ENCODE measurements at regions not wholly inside any gene's neighbourhood (a gene's known extent, or its start where the extent isn't known, plus 50 kb on each side); places are given as distances from the start of the nearest gene placed in this dataset.

DNA sequence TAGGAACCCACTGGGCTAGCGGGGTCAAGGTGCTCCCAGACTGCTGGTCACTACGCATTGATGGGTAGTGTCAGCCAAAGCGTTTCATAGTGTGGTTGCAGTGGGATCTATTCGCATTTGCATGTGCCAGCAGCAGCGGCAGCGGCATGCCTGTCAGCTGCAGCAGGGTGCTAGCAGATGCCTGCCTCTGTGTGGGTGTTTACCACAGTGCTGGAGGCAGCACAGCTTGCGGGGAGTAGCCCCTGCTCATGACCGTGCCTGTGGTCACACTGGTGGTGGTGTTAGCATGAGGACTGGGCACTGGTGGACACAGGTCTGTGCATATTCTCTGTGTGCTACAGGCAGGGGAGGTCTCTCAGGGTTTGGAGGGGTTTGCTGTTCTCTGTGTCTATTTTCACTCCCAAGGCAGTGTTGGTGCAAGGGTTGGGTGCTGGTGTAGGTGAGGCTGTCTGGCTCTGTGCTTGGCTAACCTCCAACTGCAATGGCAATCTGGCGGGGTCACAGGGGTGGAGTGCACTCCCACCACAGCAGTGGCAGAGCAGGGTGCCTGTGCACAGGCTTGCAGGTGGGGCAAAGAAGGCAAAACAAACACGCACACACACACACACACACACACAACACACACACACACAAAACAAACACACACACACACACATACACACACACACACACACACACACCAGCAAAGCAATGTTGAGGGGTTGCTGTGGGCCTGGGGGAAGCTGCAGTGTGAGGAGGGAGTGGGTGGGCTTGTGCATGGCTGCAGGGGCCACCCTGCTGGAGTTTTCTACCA, 184.4 kb downstream of the GLUD2 start:
- no peaks in the 10 kb centered on the region for H3K36me3 Mint-ChIP-seq
- no peaks in the 10 kb centered on the region for H3K4me1 Mint-ChIP-seq
- H3K27me3 Mint-ChIP-seq = peaks cover 2% of the 10 kb centered on the region
- no peaks in the 10 kb centered on the region for H3K9me3 Mint-ChIP-seq
- no peak overlapping the region for H3K27ac Mint-ChIP-seq
- no peak overlapping the region for H3K4me3 Mint-ChIP-seq

DNA sequence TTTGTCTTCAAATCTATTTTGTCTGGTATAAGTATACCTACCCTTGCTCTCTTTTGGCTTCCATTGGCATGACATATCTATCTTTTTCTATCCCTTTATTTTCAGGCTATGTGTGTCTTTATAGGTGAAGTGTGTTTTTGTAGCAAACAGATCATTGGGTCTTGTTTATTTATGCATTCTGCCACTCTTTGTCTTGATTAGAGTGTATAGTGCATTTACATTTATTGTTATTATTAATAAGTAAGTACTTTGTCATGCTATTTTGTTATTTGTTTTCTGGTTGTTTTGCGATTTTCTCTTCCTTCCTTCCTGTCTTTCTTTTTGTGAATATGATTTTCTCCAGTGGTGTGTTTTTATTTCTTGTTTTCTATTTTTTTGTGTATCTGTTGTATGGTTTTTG, 188.6 kb downstream of the GLUD2 start:
- no peak overlapping the region for H3K4me3 Mint-ChIP-seq

DNA sequence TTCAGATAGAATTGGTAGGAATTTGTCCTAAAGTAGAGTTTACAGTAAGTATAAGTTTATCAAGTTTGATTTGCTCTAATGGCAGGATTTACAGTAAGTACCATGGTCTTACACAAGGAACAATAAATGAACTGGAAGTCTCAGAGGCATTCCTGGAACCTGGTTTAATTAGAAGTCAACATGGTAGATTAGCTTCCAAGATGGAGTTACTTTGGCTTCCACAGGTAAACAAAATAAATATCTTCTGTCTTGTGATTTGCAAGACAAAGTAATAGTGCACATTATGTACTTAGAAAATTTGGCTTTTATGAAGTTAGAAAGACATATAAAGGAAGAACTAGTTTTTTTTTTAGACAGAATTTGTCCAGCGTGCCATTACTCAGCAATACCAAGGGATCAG, 190.7 kb downstream of the GLUD2 start:
- Mint-ChIP-seq H3K4me3 (no peak overlapping the region), H3K27me3 (peaks cover 2% of the 10 kb centered on the region), H3K9me3 (no peaks in the 10 kb centered on the region), H3K4me1 (no peaks in the 10 kb centered on the region), H3K36me3 (no peaks in the 10 kb centered on the region), H3K27ac (no peak overlapping the region)

More for the DNA sequence above, 188.6 kb downstream of the GLUD2 start:
- Mint-ChIP-seq H3K9me3 (no peaks in the 10 kb centered on the region), H3K27ac (no peak overlapping the region), H3K4me1 (no peaks in the 10 kb centered on the region), H3K36me3 (no peaks in the 10 kb centered on the region), H3K27me3 (peaks cover 2% of the 10 kb centered on the region)

- Mint-ChIP-seq H3K36me3 (no peaks in the 10 kb centered on the region), H3K4me1 (no peaks in the 10 kb centered on the region), H3K27me3 (no peaks in the 10 kb centered on the region), H3K9me3 (no peaks in the 10 kb centered on the region), H3K27ac (peak overlapping the region; percentile 17), H3K4me3 (no peak overlapping the region)
These were observed 197.1 kb downstream of the GLUD2 start for GRCh38 chrX:121244511-121244910.

DNA sequence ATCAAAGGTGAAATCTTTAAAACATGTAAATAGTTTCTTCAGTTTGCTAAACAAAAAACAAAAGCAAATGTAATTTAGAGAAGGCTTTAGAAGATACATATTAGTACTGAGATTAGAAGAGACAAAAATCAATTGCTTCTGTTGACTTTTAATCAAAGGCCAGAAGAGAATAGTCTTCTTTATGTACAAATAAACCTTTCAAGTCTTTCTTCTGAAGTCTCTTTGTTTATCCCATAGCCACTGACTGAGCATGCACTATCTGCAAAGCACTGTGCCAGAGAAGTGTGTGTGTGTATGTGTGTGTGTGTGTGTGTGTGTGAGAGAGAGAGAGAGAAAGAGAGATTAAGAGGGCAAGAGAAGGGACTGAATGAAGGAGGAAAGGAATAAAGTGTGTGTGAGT, 198.4 kb downstream of the GLUD2 start:
- H3K4me3 Mint-ChIP-seq = no peak overlapping the region
- no peaks in the 10 kb centered on the region for H3K27me3 Mint-ChIP-seq
- no peak overlapping the region for H3K27ac Mint-ChIP-seq
- H3K36me3 Mint-ChIP-seq = no peaks in the 10 kb centered on the region
- no peaks in the 10 kb centered on the region for H3K9me3 Mint-ChIP-seq
- H3K4me1 Mint-ChIP-seq = no peaks in the 10 kb centered on the region

DNA sequence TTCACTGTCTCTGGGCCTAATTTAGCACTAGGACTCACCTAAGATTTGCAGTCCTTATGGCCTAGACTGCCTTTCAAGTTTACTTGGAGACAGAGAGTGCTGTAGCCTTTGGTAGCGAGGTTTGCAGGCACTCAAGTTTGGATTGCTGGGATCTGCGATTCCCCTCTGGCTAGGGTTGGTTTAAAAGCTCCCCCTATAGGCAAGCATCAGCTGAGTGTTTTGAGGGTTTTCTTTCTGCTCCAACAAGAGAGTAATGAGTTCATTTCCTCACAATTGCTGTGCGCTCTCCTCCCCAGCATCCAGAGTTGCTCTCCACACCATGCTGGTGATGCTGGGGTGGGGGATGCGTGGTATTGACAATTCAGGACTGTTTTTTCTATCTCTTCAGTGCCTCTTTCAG, 206.9 kb downstream of the GLUD2 start:
- H3K36me3 Mint-ChIP-seq = no peaks in the 10 kb centered on the region
- H3K4me1 Mint-ChIP-seq = peaks cover 6% of the 10 kb centered on the region

GRCh38 chrX:121256647-121257046, 209.2 kb downstream of the GLUD2 start:
- Mint-ChIP-seq H3K9me3 (no peaks in the 10 kb centered on the region), H3K27ac (no peak overlapping the region), H3K4me1 (peaks cover 6% of the 10 kb centered on the region), H3K4me3 (no peak overlapping the region), H3K27me3 (no peaks in the 10 kb centered on the region), H3K36me3 (no peaks in the 10 kb centered on the region)

More for the DNA sequence above, 206.9 kb downstream of the GLUD2 start:
- Mint-ChIP-seq H3K27ac (no peak overlapping the region), H3K9me3 (no peaks in the 10 kb centered on the region), H3K27me3 (no peaks in the 10 kb centered on the region), H3K4me3 (no peak overlapping the region)

DNA sequence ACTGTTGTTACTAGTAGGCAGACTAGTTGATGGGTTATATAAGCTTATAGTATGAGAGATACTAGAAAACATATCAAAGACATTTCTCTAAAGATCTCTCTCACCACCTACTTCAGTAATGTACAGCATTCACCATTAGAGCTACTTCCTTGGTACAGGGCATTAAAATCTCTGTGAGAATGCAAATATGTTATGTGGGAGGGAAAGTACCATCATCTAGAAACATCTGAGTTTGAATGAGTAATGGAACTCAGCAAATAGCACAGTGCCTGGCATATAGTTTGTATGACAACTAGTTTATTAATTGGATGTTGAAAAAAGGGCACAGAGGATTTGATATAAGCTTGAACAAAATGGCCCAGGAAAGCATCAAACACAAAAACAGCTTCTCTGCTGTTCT, 211.1 kb downstream of the GLUD2 start:
- H3K4me3 Mint-ChIP-seq = no peak overlapping the region
- H3K9me3 Mint-ChIP-seq = no peaks in the 10 kb centered on the region
- H3K27ac Mint-ChIP-seq = no peak overlapping the region
- H3K4me1 Mint-ChIP-seq = peaks cover 6% of the 10 kb centered on the region
- H3K27me3 Mint-ChIP-seq = no peaks in the 10 kb centered on the region
- H3K36me3 Mint-ChIP-seq = no peaks in the 10 kb centered on the region

- Mint-ChIP-seq H3K36me3 (no peaks in the 10 kb centered on the region), H3K4me1 (peaks cover 6% of the 10 kb centered on the region), H3K27ac (no peak overlapping the region), H3K9me3 (no peaks in the 10 kb centered on the region), H3K27me3 (no peaks in the 10 kb centered on the region), H3K4me3 (no peak overlapping the region)
These were observed 211.8 kb downstream of the GLUD2 start for GRCh38 chrX:121259170-121259569.

- no peaks in the 10 kb centered on the region for H3K27me3 Mint-ChIP-seq
- H3K4me1 Mint-ChIP-seq = peaks cover 6% of the 10 kb centered on the region
- no peak overlapping the region for H3K27ac Mint-ChIP-seq
- no peak overlapping the region for H3K4me3 Mint-ChIP-seq
- H3K9me3 Mint-ChIP-seq = no peaks in the 10 kb centered on the region
- H3K36me3 Mint-ChIP-seq = no peaks in the 10 kb centered on the region
These were observed 213.3 kb downstream of the GLUD2 start for GRCh38 chrX:121260596-121261240.

GRCh38 chrX:121283921-121284320, 236.5 kb downstream of the GLUD2 start:
- Mint-ChIP-seq H3K4me3 (no peak overlapping the region), H3K36me3 (peaks cover 2% of the 10 kb centered on the region), H3K27me3 (no peaks in the 10 kb centered on the region), H3K4me1 (no peaks in the 10 kb centered on the region), H3K27ac (no peak overlapping the region), H3K9me3 (no peaks in the 10 kb centered on the region)

DNA sequence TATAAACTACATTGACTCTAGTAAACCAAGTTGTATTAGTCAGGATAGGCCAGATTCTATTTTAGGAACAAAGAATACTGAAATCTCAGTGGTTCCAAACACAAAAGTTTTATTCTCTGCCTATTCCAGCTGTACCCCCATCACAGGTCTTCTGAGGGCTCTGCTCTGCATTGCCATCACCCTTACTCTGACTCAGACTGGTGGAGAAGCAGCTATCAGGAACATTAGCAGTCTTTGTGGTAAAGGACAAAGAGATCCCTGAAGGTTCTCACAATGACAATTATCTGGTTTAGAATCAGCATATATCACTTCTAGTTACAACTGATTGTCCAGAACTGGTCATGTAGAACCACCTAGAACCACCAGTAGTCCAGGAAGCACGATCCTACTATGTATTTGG, 251.1 kb downstream of the GLUD2 start:
- Mint-ChIP-seq H3K27ac (no peak overlapping the region), H3K36me3 (no peaks in the 10 kb centered on the region), H3K4me1 (no peaks in the 10 kb centered on the region), H3K27me3 (peaks cover 1% of the 10 kb centered on the region), H3K9me3 (no peaks in the 10 kb centered on the region), H3K4me3 (no peak overlapping the region)

DNA sequence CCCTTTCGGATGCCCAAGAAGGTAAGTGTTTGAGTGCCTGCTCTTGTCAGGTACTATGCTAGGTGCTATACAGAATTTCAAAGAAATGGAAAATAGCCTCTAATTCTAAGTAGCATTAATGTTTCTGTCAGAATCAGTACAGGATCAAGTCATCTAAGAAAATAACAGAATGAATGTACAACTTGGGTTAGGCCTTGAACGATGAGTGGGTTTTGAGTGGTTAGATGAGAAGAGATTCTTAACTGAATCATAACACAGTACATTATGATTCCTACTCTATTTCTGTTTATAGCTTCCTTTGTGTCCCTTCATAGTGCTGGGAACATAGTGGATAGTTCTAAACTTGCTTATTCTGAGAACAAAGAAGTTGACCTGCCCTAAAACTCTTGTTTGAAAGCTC, 253.9 kb downstream of the GLUD2 start:
- Mint-ChIP-seq H3K4me1 (no peaks in the 10 kb centered on the region), H3K36me3 (no peaks in the 10 kb centered on the region), H3K9me3 (no peaks in the 10 kb centered on the region), H3K27ac (no peak overlapping the region), H3K4me3 (no peak overlapping the region), H3K27me3 (peaks cover 1% of the 10 kb centered on the region)

GRCh38 chrX:121301822-121302221, 254.4 kb downstream of the GLUD2 start:
- Mint-ChIP-seq H3K27ac (no peak overlapping the region), H3K9me3 (no peaks in the 10 kb centered on the region), H3K4me3 (no peak overlapping the region), H3K4me1 (no peaks in the 10 kb centered on the region), H3K27me3 (peaks cover 1% of the 10 kb centered on the region), H3K36me3 (no peaks in the 10 kb centered on the region)

DNA sequence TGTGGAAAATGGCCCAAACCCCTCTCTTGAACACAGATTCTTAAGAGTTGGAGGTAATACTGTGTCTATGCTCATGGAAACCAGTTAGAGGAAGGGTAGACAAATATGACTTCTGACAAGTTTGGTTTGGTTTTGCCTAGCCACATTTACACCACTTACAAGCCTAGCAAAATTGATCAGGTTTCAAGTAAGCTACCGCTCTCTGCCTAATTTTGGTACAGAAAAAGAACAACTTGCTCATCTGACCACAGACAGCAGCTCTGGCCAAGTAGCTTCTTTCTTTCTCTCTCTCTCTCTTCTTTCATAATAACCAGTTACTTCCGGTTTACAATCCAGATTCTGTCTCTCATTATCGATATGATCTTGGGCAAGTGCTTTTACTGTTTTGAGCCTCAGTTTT, 260.0 kb downstream of the GLUD2 start:
- Mint-ChIP-seq H3K9me3 (no peaks in the 10 kb centered on the region), H3K4me3 (peak overlapping the region; percentile 37), H3K27ac (no peak overlapping the region), H3K4me1 (peaks cover 20% of the 10 kb centered on the region), H3K36me3 (no peaks in the 10 kb centered on the region), H3K27me3 (no peaks in the 10 kb centered on the region)

DNA sequence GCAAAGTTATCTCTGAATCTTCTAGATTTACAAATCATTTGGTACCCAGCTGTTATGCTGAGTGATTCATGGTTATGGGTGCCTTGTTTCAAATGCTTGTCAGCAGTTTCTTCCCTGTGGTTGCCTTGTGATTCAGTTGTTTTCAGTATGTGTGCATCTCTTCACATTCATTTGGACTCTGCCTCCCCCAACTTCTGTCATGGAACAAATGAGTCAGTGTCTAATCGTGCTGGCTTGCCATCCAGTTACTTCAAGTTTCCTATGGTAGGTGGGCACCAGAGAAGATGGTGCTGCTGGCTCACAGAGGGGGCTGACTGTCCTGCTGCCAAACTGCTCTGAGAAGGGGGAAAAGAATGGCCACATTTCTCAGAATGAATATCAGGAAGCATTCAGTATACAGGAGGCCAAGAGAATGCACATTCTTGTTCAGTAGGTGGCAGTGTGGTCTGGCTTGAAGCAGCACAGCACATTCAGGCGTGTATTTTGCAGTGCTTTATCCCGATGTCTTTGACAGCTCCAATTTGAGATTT, 260.9 kb downstream of the GLUD2 start:
- Mint-ChIP-seq H3K27ac (peak overlapping the region; percentile 89), H3K4me1 (peaks cover 20% of the 10 kb centered on the region), H3K4me3 (peak overlapping the region; percentile 37), H3K9me3 (no peaks in the 10 kb centered on the region), H3K27me3 (no peaks in the 10 kb centered on the region), H3K36me3 (no peaks in the 10 kb centered on the region)
